HEK293 (cell line): ENCODE measurements at regions not wholly inside any gene's neighbourhood (a gene's known extent, or its start where the extent isn't known, plus 50 kb on each side); places are given as distances from the start of the nearest gene placed in this dataset.

Experiments used
- GLI4 ChIP-seq: fragments of 450-650 bp; formaldehyde crosslinking; IDR thresholded peaks from 2 replicates; pipeline ENCODE4 v1.5.1; 2016; ENCODE audit warnings: missing biosample characterization, missing genetic modification characterization
- HOXA7 ChIP-seq: sonication (generic); formaldehyde crosslinking; IDR thresholded peaks from 2 replicates; pipeline ENCODE4 v1.8.1; 2022; ENCODE audit warnings: missing genetic modification reagents, borderline replicate concordance
- HOXC10 ChIP-seq: sonication (generic); formaldehyde crosslinking; IDR thresholded peaks from 2 replicates; pipeline ENCODE4 v1.8.1; 2023; ENCODE audit warnings: mild to moderate bottlenecking, missing genetic modification reagents
- SCRT1 ChIP-seq: fragments of 450-650 bp; formaldehyde crosslinking; IDR thresholded peaks from 2 replicates; pipeline ENCODE4 v1.5.1; 2016; ENCODE audit warnings: missing biosample characterization, missing genetic modification characterization, borderline replicate concordance
- ZBTB20 ChIP-seq: fragments of 450-650 bp; formaldehyde crosslinking; IDR thresholded peaks from 2 replicates; pipeline ENCODE4 v1.5.1; 2016; ENCODE audit warnings: missing biosample characterization, missing genetic modification characterization
- ZBTB21 ChIP-seq: fragments of 450-650 bp; formaldehyde crosslinking; IDR thresholded peaks from 2 replicates; pipeline ENCODE4 v1.5.1; 2017; ENCODE audit warnings: missing biosample characterization, missing genetic modification characterization
- ZNF184 ChIP-seq: fragments of 450-650 bp; IDR thresholded peaks from 2 replicates; pipeline ENCODE4 v1.5.1; 2018; ENCODE audit warnings: missing biosample characterization, mild to moderate bottlenecking, missing genetic modification characterization
- ZNF596 ChIP-seq: fragments of 450-650 bp; IDR thresholded peaks from 2 replicates; pipeline ENCODE4 v1.5.0; 2018; ENCODE audit warnings: missing biosample characterization, mild to moderate bottlenecking, missing genetic modification characterization, moderate library complexity
- ZNF707 ChIP-seq: fragments of 450-650 bp; formaldehyde crosslinking; IDR thresholded peaks from 2 replicates; pipeline ENCODE4 v1.5.1; 2016; ENCODE audit warnings: missing biosample characterization, missing genetic modification characterization
- ZSCAN30 ChIP-seq: fragments of 450-650 bp; IDR thresholded peaks from 2 replicates; pipeline ENCODE4 v1.5.1; 2018; ENCODE audit warnings: missing biosample characterization, mild to moderate bottlenecking, missing genetic modification characterization, moderate library complexity
- TF ChIP-seq, protein P1 (sequence below): fragments of 450-650 bp; formaldehyde crosslinking; IDR thresholded peaks from 2 replicates; pipeline ENCODE4 v1.5.1; 2016; ENCODE audit warnings: missing biosample characterization, missing genetic modification characterization
- TF ChIP-seq, protein P2 (sequence below): fragments of 450-650 bp; formaldehyde crosslinking; IDR thresholded peaks from 2 replicates; pipeline ENCODE4 v1.5.1; 2016; ENCODE audit warnings: missing biosample characterization, missing genetic modification characterization
- TF ChIP-seq, protein P3 (sequence below): fragments of 450-650 bp; formaldehyde crosslinking; IDR thresholded peaks from 2 replicates; pipeline ENCODE4 v1.5.1; 2016; ENCODE audit warnings: missing biosample characterization, missing genetic modification characterization

DNA sequence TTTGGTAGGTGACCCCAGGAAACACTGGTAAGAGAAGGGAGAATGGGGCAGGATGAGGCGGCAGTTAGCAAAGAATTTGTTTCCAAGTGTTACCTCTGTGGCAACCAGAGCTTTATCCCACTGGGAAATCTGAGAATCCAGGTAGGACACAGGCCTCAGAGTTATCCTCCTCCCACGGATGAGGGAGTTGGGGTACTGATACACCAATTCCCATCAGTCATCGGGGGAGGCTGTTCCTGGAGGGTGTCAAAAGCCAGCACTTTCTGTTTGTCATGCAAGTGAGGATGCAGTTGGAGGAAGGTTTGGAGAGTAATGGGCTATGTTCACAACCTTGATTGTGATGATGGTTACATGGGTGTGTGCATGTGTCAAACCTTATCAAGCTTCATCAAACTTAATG lies 221.2 kb upstream of the SFSWAP start:
- TF ChIP-seq ZSCAN30 (tag by site-specific recombination), result no peak
- TF ChIP-seq ZNF707 (tag by site-specific recombination), result no peak
- TF ChIP-seq, protein P1, sequence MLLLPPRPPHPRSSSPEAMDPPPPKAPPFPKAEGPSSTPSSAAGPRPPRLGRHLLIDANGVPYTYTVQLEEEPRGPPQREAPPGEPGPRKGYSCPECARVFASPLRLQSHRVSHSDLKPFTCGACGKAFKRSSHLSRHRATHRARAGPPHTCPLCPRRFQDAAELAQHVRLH, result no peak
- no peak for TF ChIP-seq ZBTB20 (tag by site-specific recombination)
- TF ChIP-seq, protein P2, sequence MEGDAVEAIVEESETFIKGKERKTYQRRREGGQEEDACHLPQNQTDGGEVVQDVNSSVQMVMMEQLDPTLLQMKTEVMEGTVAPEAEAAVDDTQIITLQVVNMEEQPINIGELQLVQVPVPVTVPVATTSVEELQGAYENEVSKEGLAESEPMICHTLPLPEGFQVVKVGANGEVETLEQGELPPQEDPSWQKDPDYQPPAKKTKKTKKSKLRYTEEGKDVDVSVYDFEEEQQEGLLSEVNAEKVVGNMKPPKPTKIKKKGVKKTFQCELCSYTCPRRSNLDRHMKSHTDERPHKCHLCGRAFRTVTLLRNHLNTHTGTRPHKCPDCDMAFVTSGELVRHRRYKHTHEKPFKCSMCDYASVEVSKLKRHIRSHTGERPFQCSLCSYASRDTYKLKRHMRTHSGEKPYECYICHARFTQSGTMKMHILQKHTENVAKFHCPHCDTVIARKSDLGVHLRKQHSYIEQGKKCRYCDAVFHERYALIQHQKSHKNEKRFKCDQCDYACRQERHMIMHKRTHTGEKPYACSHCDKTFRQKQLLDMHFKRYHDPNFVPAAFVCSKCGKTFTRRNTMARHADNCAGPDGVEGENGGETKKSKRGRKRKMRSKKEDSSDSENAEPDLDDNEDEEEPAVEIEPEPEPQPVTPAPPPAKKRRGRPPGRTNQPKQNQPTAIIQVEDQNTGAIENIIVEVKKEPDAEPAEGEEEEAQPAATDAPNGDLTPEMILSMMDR (tag by site-specific recombination), result no peak
- TF ChIP-seq ZNF184 (tag by site-specific recombination), result no peak
- no peak for TF ChIP-seq HOXA7
- TF ChIP-seq HOXC10 (CRISPR knock-in tag), result no peak
- TF ChIP-seq SCRT1 (tag by site-specific recombination), result no peak
- TF ChIP-seq ZNF596 (tag by site-specific recombination), result no peak
- no peak for TF ChIP-seq ZBTB21 (tag by site-specific recombination)
- TF ChIP-seq GLI4 (tag by site-specific recombination), result no peak
- TF ChIP-seq, protein P3, sequence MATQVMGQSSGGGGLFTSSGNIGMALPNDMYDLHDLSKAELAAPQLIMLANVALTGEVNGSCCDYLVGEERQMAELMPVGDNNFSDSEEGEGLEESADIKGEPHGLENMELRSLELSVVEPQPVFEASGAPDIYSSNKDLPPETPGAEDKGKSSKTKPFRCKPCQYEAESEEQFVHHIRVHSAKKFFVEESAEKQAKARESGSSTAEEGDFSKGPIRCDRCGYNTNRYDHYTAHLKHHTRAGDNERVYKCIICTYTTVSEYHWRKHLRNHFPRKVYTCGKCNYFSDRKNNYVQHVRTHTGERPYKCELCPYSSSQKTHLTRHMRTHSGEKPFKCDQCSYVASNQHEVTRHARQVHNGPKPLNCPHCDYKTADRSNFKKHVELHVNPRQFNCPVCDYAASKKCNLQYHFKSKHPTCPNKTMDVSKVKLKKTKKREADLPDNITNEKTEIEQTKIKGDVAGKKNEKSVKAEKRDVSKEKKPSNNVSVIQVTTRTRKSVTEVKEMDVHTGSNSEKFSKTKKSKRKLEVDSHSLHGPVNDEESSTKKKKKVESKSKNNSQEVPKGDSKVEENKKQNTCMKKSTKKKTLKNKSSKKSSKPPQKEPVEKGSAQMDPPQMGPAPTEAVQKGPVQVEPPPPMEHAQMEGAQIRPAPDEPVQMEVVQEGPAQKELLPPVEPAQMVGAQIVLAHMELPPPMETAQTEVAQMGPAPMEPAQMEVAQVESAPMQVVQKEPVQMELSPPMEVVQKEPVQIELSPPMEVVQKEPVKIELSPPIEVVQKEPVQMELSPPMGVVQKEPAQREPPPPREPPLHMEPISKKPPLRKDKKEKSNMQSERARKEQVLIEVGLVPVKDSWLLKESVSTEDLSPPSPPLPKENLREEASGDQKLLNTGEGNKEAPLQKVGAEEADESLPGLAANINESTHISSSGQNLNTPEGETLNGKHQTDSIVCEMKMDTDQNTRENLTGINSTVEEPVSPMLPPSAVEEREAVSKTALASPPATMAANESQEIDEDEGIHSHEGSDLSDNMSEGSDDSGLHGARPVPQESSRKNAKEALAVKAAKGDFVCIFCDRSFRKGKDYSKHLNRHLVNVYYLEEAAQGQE (tag by site-specific recombination), result no peak
